Left ventricle myocardium superior (tissue), 1 donor: ENCODE measurements at regions not wholly inside any gene's neighbourhood (a gene's known extent, or its start where the extent isn't known, plus 50 kb on each side); places are given as distances from the start of the nearest gene placed in this dataset.

Source experiments
- ATAC-seq: fragments of 200-7000 bp; cut with Tn5 transposase; one replicate; pipeline ENCODE4 v1.9.1; 2020; ENCODE audit warnings: mild to moderate bottlenecking, moderate library complexity
- DNase-seq: peaks from one replicate; pipeline ENCODE4 v3.0.0-alpha.2; 2020
- intact Hi-C: fragments of 100-400 bp; cut with micrococcal nuclease; formaldehyde crosslinking; loops from one replicate; pipeline ENCODE4 v1.11.0; 2022
- donor health status: DM: no; HTN: yes; CAD: no; lungs with severe emphysema.

- intact Hi-C loops: no loop called here
- no peak for ATAC-seq
These were observed 410.0 kb upstream of the CCDC196 start for GRCh38 chr14:66076176-66076575.

DNA sequence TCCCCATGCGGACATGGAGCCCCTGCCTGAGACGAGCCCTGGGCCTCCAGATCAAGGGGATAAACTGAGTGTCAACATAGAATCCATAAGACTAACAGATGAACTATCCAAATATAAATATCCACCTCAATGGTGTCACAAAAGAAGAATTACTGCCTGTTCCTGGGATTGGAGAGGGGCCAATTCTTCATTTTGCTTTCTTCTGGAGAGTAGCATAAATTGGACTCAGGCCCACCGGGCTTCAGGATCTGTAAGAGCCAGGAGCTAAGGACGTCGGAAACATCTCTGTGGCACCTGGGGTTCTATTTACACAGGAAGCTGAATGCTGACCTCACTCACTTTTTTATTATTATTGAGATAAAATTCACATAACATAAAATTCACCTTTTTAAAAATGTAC, 408.2 kb upstream of the CCDC196 start:
- DNase-seq (no peak), ATAC-seq (no peak)
- intact Hi-C loops: no loop called here

More at GRCh38 chr14:66076176-66076575, 410.0 kb upstream of the CCDC196 start:
- DNase-seq: no peak

DNA sequence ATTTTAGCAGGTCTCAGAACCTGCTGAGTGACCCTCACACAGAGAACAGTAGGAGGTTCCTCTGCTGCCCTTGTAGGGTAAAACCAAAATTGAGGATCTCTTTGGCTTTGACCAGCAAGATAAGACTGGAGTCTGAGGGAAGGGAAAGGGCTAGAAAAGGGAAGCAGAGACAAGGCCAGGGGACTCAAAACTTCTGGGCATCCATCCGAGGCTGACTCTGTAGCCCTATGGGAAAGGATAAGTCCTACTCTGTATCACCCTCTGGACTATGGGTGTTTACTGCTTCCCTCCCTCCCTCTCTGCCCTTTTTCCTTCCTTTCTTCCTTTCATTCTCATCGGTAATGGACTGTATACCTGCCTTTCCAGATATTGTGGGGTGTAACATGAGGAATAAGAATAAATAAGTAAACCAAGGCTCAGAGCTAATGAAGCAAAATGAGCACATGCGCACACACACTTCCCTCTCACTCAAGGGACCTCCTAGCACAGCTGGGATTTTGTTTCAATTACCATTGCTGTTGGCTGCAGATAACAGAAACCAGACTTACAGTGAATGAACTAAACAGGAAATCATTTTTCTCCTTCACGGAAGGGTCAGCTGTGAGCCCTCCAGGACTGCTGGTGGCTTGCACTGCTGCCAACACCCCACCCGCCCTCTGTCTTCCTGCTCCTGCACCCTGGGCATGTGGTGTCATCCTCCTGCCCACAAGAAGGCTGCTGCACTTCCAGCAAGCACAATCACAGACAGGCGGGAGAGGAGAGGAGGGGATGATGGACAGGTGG, 404.4 kb upstream of the CCDC196 start:
- intact Hi-C loops: no loop called here
- no peak for ATAC-seq
- no peak for DNase-seq

DNA sequence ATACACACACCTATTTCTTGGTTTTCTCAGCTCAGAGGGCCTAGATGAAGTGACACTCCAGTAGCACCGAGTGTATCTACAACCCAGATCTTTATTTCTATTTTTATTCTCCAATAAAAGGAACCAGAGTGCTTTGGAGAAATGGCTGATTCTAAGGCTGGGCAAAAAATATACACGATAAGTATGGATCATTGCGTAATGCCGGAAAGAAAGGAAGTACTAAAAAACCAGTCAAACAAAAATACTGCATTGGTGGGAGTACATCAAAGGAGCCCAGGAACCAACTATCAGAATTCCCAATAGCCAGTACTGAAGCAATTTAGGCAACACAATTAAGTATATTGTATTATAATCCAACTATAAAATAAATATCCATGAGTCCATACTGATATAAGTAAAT, 400.9 kb upstream of the CCDC196 start:
- intact Hi-C loops: no loop called here
- DNase-seq: no peak
- no peak for ATAC-seq

DNA sequence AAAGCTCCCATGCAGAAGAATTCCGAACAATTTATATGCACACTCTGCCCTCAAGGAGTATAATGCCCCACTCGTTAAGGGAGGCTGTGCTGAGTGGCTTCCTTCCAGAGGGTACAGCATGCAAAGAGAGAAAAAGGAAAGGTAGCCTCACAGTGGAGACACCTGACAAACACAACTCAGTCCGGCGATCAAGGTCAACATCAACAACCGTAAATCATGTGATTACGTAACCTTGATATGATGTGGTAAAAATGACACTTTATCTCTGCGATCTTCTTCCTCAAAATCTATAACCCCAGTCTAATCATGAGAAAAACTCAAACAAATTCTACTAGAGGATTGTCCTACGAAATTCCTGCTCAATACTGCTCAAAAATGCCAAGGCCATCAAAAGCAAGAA, 400.5 kb upstream of the CCDC196 start:
- ATAC-seq (no peak), DNase-seq (no peak)
- intact Hi-C loops: no loop called here

GRCh38 chr14:66087231-66087630, 398.9 kb upstream of the CCDC196 start:
- no peak for ATAC-seq
- DNase-seq: no peak
- intact Hi-C loops: no loop called here

DNA sequence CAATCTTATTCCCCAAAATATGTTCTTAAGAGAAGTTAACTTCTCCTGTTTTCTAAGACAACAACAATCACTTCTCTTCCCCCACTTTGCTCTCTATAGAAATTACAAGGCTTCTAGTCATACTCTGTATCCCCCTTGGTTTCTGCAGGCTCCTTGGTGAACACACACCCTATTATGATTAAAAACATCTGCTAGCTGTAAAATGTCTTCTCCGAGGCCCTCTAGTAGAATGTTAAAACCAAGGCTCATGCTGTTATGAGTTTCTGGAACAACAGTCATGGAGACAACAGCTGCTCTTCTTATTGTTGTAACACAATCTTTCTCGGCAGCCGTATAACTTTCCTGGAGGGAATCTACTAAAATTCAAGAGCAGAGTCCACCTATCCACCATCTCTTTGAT, 397.5 kb upstream of the CCDC196 start:
- no peak for ATAC-seq
- no peak for DNase-seq
- intact Hi-C loops: no loop called here

- DNase-seq (no peak), ATAC-seq (no peak)
- intact Hi-C loops: no loop called here
These were observed 394.0 kb upstream of the CCDC196 start for GRCh38 chr14:66092206-66092605.

- intact Hi-C loops: no loop called here
These were observed 393.4 kb upstream of the CCDC196 start for GRCh38 chr14:66092748-66093147.

DNA sequence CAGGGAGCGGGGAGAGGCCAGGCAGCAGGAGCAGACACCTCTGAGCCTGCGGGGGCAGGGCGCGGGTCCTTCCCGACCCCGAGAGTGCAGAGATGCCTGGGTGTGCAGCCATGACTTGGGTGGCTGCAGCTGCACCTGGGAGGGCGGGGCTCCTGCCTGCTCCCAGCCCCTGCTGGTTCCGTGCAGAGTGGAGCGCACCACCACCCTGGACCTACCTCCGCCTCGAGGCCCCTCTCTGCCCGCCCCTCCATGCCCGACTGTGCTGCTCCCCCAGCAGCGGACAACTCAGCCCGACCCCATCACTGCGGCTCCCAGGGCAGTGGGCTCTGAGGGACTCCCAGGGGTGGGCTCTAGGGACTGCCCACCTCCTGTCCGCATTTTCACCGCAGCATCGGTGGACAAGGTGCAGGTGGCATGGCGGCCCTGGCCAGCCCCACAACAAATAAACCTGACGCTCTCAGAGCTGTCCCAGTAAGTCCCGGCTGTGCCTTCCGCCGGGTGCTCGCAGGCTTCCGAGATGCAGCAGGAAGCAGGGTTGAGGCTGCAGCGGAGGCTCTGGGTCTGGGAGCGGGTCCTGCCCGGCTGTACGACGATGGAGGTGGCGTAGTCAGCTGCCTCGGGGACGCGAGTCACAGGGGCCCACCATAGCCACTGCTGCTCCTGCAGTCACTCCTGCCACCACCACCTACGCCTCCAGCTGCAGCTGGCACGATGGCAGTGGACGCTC, 392.0 kb upstream of the CCDC196 start:
- intact Hi-C loops: no loop called here
- ATAC-seq (no peak), DNase-seq (no peak)

More at GRCh38 chr14:66092748-66093147, 393.4 kb upstream of the CCDC196 start:
- no peak for ATAC-seq
- DNase-seq: no peak

- DNase-seq (no peak), ATAC-seq (no peak)
- intact Hi-C loops: no loop called here
These were observed 386.7 kb upstream of the CCDC196 start for GRCh38 chr14:66099451-66099850.

DNA sequence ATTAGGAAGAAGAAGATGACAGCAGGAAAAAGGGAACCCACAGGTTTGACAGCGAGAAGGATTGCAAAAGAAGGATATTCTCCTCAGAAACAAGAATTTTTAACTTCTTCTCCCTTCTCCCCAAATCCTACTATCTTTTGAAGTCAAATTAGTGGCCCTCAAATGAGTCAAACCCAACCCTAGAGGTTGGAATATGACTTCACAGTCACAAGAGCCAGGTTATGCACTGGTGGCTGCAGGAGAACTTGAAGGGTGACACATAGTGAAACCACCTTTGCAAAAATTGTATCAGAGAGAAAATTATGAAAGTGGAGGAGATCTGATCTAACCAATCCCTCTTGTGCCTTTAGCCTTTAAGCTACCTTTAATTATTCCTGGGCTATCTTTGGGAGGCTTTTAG, 386.2 kb upstream of the CCDC196 start:
- ATAC-seq (no peak), DNase-seq (no peak)
- intact Hi-C loops: no loop called here

GRCh38 chr14:66101662-66102061, 384.5 kb upstream of the CCDC196 start:
- ATAC-seq (no peak), DNase-seq (no peak)
- intact Hi-C loops: no loop called here

DNA sequence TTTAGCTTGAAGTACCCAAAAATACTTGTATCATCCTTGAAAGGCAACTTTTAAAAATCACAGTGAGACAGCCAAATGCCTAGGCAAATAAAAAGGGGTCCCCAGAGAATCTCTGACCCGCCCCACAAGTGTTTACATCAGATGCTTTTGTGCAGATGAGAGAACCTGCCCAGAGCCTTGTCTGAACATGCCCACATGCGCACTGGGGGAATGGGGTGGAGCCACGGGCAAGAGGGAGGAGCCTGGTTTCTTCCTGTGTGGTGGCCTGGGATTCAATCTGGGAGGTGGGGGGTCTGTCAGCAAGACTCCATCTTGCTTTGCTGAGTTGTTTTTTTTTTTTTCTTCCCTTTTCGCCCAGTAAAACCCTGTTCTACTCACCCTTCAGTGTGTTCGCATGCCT, 381.7 kb upstream of the CCDC196 start:
- intact Hi-C loops: no loop called here
- DNase-seq: no peak
- ATAC-seq: no peak

GRCh38 chr14:66105815-66106214, 380.4 kb upstream of the CCDC196 start:
- intact Hi-C loops: no loop called here
- no peak for DNase-seq
- ATAC-seq: no peak

- intact Hi-C loops: no loop called here
- DNase-seq: no peak
- ATAC-seq: no peak
These were observed 376.7 kb upstream of the CCDC196 start for GRCh38 chr14:66109426-66109825.

GRCh38 chr14:66111891-66112290, 374.3 kb upstream of the CCDC196 start:
- DNase-seq: no peak
- intact Hi-C loops: no loop called here
- ATAC-seq: no peak

- DNase-seq (no peak), ATAC-seq (no peak)
- intact Hi-C loops: no loop called here
These were observed 372.1 kb upstream of the CCDC196 start for GRCh38 chr14:66114071-66114470.

GRCh38 chr14:66115740-66116502, 370.2 kb upstream of the CCDC196 start:
- DNase-seq (no peak), ATAC-seq (no peak)
- intact Hi-C loops: no loop called here

GRCh38 chr14:66116732-66117131, 369.4 kb upstream of the CCDC196 start:
- intact Hi-C loops: no loop called here
- no peak for DNase-seq
- no peak for ATAC-seq
